ENCODE measurements at regions not wholly inside any gene's neighbourhood (a gene's known extent, or its start where the extent isn't known, plus 50 kb on each side); places are given as distances from the start of the nearest gene placed in this dataset.
A peak's percentile ranks its signal among the peaks of the same experiment; 100 is the strongest.

GRCh38 chr6:133699741-133700385 lies 189.1 kb upstream of the TCF21 start:
- WGBS, 2 donors (ENCODE audit: low coverage in 1 of 2) = 86% methylated on average over 1 of the region's 1 CpG; no CpG with 5 or more reads in 1 of the 2 donors
- Histone ChIP-seq H3K4me1 (no peaks in the 10 kb centered on the region), H3K9me3 (no peaks in the 10 kb centered on the region), H3K27me3 (no peaks in the 10 kb centered on the region), H3K4me3 (no peak overlapping the region), H3K27ac (no peak overlapping the region), H3K36me3 (no peaks in the 10 kb centered on the region)
- peak; percentile 29 for ATAC-seq
- no peak for TF ChIP-seq CTCF (IDR thresholded peaks at IDR 0.05)
- TF ChIP-seq POLR2A (IDR thresholded peaks at IDR 0.05) = no peak
- no peak for TF ChIP-seq EP300 (IDR thresholded peaks at IDR 0.05)
- no peak for TF ChIP-seq POLR2AphosphoS5 (IDR thresholded peaks at IDR 0.05)

- Histone ChIP-seq H3K27me3 (no peaks in the 10 kb centered on the region), H3K9me3 (no peaks in the 10 kb centered on the region), H3K4me1 (no peaks in the 10 kb centered on the region), H3K27ac (peak overlapping the region in 2 of 4 donors; percentile 16 to 31), H3K36me3 (no peaks in the 10 kb centered on the region), H3K4me3 (no peak overlapping the region)
- ATAC-seq = no peak
- 48 to 50% methylated on average over 8 to 9 of the region's 9 CpGs for WGBS, 2 donors (ENCODE audit: low coverage in 1 of 2)
- TF ChIP-seq CTCF (IDR thresholded peaks at IDR 0.05) = no peak
- TF ChIP-seq EP300 (IDR thresholded peaks at IDR 0.05) = no peak
- no peak for TF ChIP-seq POLR2A (IDR thresholded peaks at IDR 0.05)
- TF ChIP-seq POLR2AphosphoS5 (IDR thresholded peaks at IDR 0.05) = no peak
These were observed 187.1 kb upstream of the TCF21 start for GRCh38 chr6:133701633-133702331.

- peak overlapping the region in 3 of 4 donors; percentile 1 to 33 (median 29) for H3K27ac ChIP-seq
- no peaks in the 10 kb centered on the region for H3K27me3 ChIP-seq
- TF ChIP-seq CTCF (IDR thresholded peaks at IDR 0.05) = no peak
- TF ChIP-seq POLR2A (IDR thresholded peaks at IDR 0.05) = no peak
- TF ChIP-seq EP300 (IDR thresholded peaks at IDR 0.05) = no peak
- TF ChIP-seq POLR2AphosphoS5 (IDR thresholded peaks at IDR 0.05) = no peak
- H3K9me3 ChIP-seq = no peaks in the 10 kb centered on the region
- H3K36me3 ChIP-seq = no peaks in the 10 kb centered on the region
- H3K4me1 ChIP-seq = no peaks in the 10 kb centered on the region
- no peak for ATAC-seq
- H3K4me3 ChIP-seq = no peak overlapping the region
These were observed 184.5 kb upstream of the TCF21 start for GRCh38 chr6:133704371-133704770.

- H3K27ac ChIP-seq = peak overlapping the region in 2 of 4 donors; percentile 1 to 29
These were observed 183.8 kb upstream of the TCF21 start for GRCh38 chr6:133705066-133705465.

More at GRCh38 chr6:133705066-133705465, 183.8 kb upstream of the TCF21 start:
- H3K27me3 ChIP-seq = no peaks in the 10 kb centered on the region
- no peak for TF ChIP-seq CTCF (IDR thresholded peaks at IDR 0.05)
- TF ChIP-seq POLR2AphosphoS5 (IDR thresholded peaks at IDR 0.05) = peak; percentile 26
- TF ChIP-seq EP300 (IDR thresholded peaks at IDR 0.05) = no peak
- no peak for TF ChIP-seq POLR2A (IDR thresholded peaks at IDR 0.05)
- H3K36me3 ChIP-seq = no peaks in the 10 kb centered on the region
- WGBS, 2 donors (ENCODE audit: low coverage in 1 of 2) = 35 to 65% methylated on average over 1 of the region's 1 CpG
- H3K4me3 ChIP-seq = no peak overlapping the region
- ATAC-seq = peak; percentile 87
- H3K4me1 ChIP-seq = no peaks in the 10 kb centered on the region
- no peaks in the 10 kb centered on the region for H3K9me3 ChIP-seq

Measured in gastroesophageal sphincter (tissue), 4 donors.